ENCODE measurements at regions not wholly inside any gene's neighbourhood (a gene's known extent, or its start where the extent isn't known, plus 50 kb on each side); places are given as distances from the start of the nearest gene placed in this dataset.

GRCh38 chr1:14535619-14536355, 62.7 kb upstream of the KAZN start:
- TF ChIP-seq, protein P1, sequence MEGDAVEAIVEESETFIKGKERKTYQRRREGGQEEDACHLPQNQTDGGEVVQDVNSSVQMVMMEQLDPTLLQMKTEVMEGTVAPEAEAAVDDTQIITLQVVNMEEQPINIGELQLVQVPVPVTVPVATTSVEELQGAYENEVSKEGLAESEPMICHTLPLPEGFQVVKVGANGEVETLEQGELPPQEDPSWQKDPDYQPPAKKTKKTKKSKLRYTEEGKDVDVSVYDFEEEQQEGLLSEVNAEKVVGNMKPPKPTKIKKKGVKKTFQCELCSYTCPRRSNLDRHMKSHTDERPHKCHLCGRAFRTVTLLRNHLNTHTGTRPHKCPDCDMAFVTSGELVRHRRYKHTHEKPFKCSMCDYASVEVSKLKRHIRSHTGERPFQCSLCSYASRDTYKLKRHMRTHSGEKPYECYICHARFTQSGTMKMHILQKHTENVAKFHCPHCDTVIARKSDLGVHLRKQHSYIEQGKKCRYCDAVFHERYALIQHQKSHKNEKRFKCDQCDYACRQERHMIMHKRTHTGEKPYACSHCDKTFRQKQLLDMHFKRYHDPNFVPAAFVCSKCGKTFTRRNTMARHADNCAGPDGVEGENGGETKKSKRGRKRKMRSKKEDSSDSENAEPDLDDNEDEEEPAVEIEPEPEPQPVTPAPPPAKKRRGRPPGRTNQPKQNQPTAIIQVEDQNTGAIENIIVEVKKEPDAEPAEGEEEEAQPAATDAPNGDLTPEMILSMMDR (conservative IDR thresholded peaks at IDR 0.05): no peak
- TF ChIP-seq EZH2 (IDR thresholded peaks at IDR 0.05; ENCODE audit: low read depth): no peak

All from PC-9 (cell line).